KMS-11 (cell line): ENCODE measurements at regions not wholly inside any gene's neighbourhood (a gene's known extent, or its start where the extent isn't known, plus 50 kb on each side); places are given as distances from the start of the nearest gene placed in this dataset.

Source experiments
- H2AFZ ChIP-seq: fragments of 200-600 bp; sonication (generic); 2 replicates; pipeline ENCODE4 v1.6.1; 2016; ENCODE audit warnings: antibody characterized with exemption, mixed run types, low read depth
- H3K27ac ChIP-seq: fragments of 200-600 bp; sonication (generic); 2 replicates; pipeline ENCODE4 v1.6.1; 2016; ENCODE audit warnings: mild to moderate bottlenecking, mixed run types
- H3K27me3 ChIP-seq: fragments of 200-600 bp; sonication (generic); 2 replicates; pipeline ENCODE4 v1.6.1; 2017; ENCODE audit warnings: mild to moderate bottlenecking, low read depth, mixed run types, moderate library complexity; ENCODE audit not compliant: insufficient read depth
- H3K36me3 ChIP-seq: fragments of 200-600 bp; sonication (generic); 2 replicates; pipeline ENCODE4 v1.6.1; 2017; ENCODE audit warnings: mild to moderate bottlenecking, mixed run types; ENCODE audit not compliant: insufficient read depth
- H3K4me1 ChIP-seq: fragments of 200-600 bp; sonication (generic); 2 replicates; pipeline ENCODE4 v1.6.1; 2016; ENCODE audit warnings: mild to moderate bottlenecking, low read depth, mixed run types; ENCODE audit not compliant: poor library complexity, severe bottlenecking
- H3K4me2 ChIP-seq: fragments of 200-600 bp; sonication (generic); 2 replicates; pipeline ENCODE4 v1.7.0; 2016; ENCODE audit warnings: mild to moderate bottlenecking, mixed run types
- H3K4me3 ChIP-seq: fragments of 200-600 bp; sonication (generic); IDR thresholded peaks from 2 replicates; pipeline ENCODE4 v1.6.1; 2017; ENCODE audit warnings: low read depth, low read length, mixed read lengths; ENCODE audit not compliant: insufficient read depth
- H3K79me2 ChIP-seq: fragments of 200-600 bp; sonication (generic); 2 replicates; pipeline ENCODE4 v1.6.1; 2016; ENCODE audit warnings: low read depth, mixed run types; ENCODE audit not compliant: insufficient read depth
- H3K9ac ChIP-seq: fragments of 200-600 bp; sonication (generic); 2 replicates; pipeline ENCODE4 v1.6.1; 2016; ENCODE audit warnings: mild to moderate bottlenecking, mixed run types
- H4K20me1 ChIP-seq: fragments of 200-600 bp; sonication (generic); 2 replicates; pipeline ENCODE4 v1.6.1; 2016; ENCODE audit warnings: mild to moderate bottlenecking, mixed run types; ENCODE audit not compliant: insufficient read depth
- CTCF ChIP-seq: fragments of 200-600 bp; sonication (generic); conservative IDR thresholded peaks from 2 replicates; pipeline ENCODE4 v1.6.1; 2017; ENCODE audit warnings: low read depth, mild to moderate bottlenecking, antibody characterized with exemption, low read length, moderate library complexity, mixed read lengths

- Histone ChIP-seq H3K27me3 (no peaks in the 10 kb centered on the region), H3K4me1 (no peaks in the 10 kb centered on the region), H3K9ac (no peak overlapping the region), H3K27ac (no peak overlapping the region), H3K36me3 (no peaks in the 10 kb centered on the region), H3K4me2 (no peak overlapping the region), H2AFZ (no peak overlapping the region), H3K79me2 (no peaks in the 10 kb centered on the region), H4K20me1 (no peaks in the 10 kb centered on the region), H3K4me3 (no peak overlapping the region)
- no peak for TF ChIP-seq CTCF
Measured at GRCh38 chr10:128506423-128506822, 380.2 kb upstream of the MKI67 start.

DNA sequence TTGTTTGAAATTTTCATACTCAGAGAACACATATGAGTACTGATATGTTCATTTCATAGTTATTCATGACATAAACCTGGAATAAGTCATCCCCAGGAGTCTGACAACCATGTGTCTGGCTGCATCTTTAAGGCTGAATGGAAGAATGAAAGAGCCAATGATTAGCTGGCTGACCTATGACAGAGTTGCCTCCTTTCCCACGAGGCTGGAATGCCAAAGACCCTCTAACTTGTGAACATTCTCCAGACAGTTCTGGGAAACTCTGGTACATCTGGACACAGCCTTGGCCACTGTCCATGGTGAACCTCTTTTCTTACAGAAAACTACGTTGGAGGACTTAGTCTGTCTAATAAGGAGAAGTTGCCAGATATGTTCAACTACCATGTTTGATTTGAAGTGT, 380.8 kb upstream of the MKI67 start:
- H3K27me3 ChIP-seq = no peaks in the 10 kb centered on the region
- no peak overlapping the region for H3K9ac ChIP-seq
- TF ChIP-seq CTCF = no peak
- H3K36me3 ChIP-seq = no peaks in the 10 kb centered on the region
- H3K4me2 ChIP-seq = no peak overlapping the region
- H3K79me2 ChIP-seq = no peaks in the 10 kb centered on the region
- H3K27ac ChIP-seq = no peak overlapping the region
- no peaks in the 10 kb centered on the region for H3K4me1 ChIP-seq
- H4K20me1 ChIP-seq = no peaks in the 10 kb centered on the region
- no peak overlapping the region for H3K4me3 ChIP-seq
- H2AFZ ChIP-seq = no peak overlapping the region

- no peaks in the 10 kb centered on the region for H3K79me2 ChIP-seq
- no peaks in the 10 kb centered on the region for H3K36me3 ChIP-seq
- no peak overlapping the region for H3K4me2 ChIP-seq
- H2AFZ ChIP-seq = no peak overlapping the region
- no peaks in the 10 kb centered on the region for H3K4me1 ChIP-seq
- H4K20me1 ChIP-seq = no peaks in the 10 kb centered on the region
- TF ChIP-seq CTCF = no peak
- no peak overlapping the region for H3K27ac ChIP-seq
- H3K4me3 ChIP-seq = no peak overlapping the region
- no peaks in the 10 kb centered on the region for H3K27me3 ChIP-seq
- no peak overlapping the region for H3K9ac ChIP-seq
Measured at GRCh38 chr10:128511284-128511683, 385.1 kb upstream of the MKI67 start.

DNA sequence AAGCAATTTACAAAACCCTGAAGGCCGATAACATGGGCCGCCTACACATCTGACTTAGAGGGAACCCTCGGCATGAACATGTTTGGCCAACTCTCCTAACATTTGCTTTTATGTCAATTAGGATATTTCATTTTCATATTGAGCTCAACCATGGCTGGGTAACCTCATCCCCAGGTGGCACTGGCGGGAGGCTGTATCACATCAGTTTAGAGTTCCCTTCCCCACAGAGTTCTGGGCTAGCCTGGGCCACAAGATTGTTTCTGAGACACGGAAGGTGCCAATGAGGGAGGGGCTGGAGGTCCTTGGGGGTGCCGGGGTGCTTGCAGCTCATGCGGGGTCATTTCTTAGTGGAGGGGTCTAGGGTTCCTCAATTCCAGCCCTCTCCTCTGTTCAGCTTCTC, 386.5 kb upstream of the MKI67 start:
- H4K20me1 ChIP-seq = no peaks in the 10 kb centered on the region
- H2AFZ ChIP-seq = no peak overlapping the region
- H3K4me3 ChIP-seq = no peak overlapping the region
- no peak for TF ChIP-seq CTCF
- H3K9ac ChIP-seq = no peak overlapping the region
- no peak overlapping the region for H3K4me2 ChIP-seq
- H3K36me3 ChIP-seq = no peaks in the 10 kb centered on the region
- no peak overlapping the region for H3K27ac ChIP-seq
- no peaks in the 10 kb centered on the region for H3K4me1 ChIP-seq
- no peaks in the 10 kb centered on the region for H3K27me3 ChIP-seq
- H3K79me2 ChIP-seq = no peaks in the 10 kb centered on the region

DNA sequence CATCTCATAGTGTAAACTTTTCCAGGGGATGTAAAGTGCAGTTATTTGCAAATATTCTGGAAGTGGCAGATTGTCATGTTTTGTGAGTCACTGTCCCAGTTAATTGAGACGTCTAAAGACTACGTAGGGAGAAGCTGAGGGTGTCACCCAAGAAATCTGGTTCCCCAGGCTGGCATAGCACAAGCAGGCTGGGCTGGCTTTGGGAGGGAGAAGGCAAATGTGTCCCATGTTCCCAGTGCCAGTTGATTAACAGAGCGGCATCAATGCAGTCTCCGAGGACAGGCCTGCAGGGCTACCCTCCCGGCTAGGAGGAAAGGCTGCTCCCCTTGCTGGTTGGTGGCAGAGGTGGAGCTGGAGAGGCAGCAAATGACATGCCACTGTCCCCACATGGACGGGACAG, 388.3 kb upstream of the MKI67 start:
- no peak overlapping the region for H2AFZ ChIP-seq

More for the DNA sequence above, 388.3 kb upstream of the MKI67 start:
- no peaks in the 10 kb centered on the region for H3K36me3 ChIP-seq
- TF ChIP-seq CTCF = no peak
- no peak overlapping the region for H3K4me3 ChIP-seq
- no peak overlapping the region for H3K4me2 ChIP-seq
- no peaks in the 10 kb centered on the region for H3K4me1 ChIP-seq
- no peaks in the 10 kb centered on the region for H4K20me1 ChIP-seq
- no peaks in the 10 kb centered on the region for H3K79me2 ChIP-seq
- H3K27ac ChIP-seq = no peak overlapping the region
- H3K27me3 ChIP-seq = no peaks in the 10 kb centered on the region
- H3K9ac ChIP-seq = no peak overlapping the region
